B cell (primary cell): ENCODE measurements at regions not wholly inside any gene's neighbourhood (a gene's known extent, or its start where the extent isn't known, plus 50 kb on each side); places are given as distances from the start of the nearest gene placed in this dataset.

Experiments used
- ATAC-seq: fragments of 200-7000 bp; cut with Tn5 transposase; one replicate; pipeline ENCODE4 v1.10.0; 2021; ENCODE audit warnings: low read depth, mild to moderate bottlenecking, moderate number of reproducible peaks, moderate library complexity
- CTCF ChIA-PET: fragments of 350-600 bp; sonication (Branson Sonifier 250); formaldehyde crosslinking; loops from one replicate; lab custom pipeline; 2021; ENCODE audit warnings: antibody characterized with exemption, inconsistent platforms; lab: Charles Lee
- POLR2A ChIA-PET: fragments of 350-600 bp; sonication (Branson Sonifier 250); formaldehyde crosslinking; loops from one replicate; lab custom pipeline; 2021; ENCODE audit warnings: antibody characterized with exemption; lab: Charles Lee
- DNase-seq: peaks from one replicate; pipeline ENCODE4 v3.0.0; 2013
- H2AFZ ChIP-seq: 2 replicates; pipeline ENCODE4 v1.6.1; 2012; ENCODE audit warnings: mild to moderate bottlenecking, low read depth, low read length; ENCODE audit not compliant: insufficient read depth, poor library complexity, severe bottlenecking
- H3K27ac ChIP-seq, 2 donors: 1 replicate in 1 of 2; 2 replicates in 1 of 2; pipeline ENCODE4 v1.5.1; 2012 to 2013; ENCODE audit warnings: low read length in 2 of 2, mild to moderate bottlenecking in 2 of 2, moderate library complexity in 1 of 2
- H3K27me3 ChIP-seq, 4 experiments: fragments of 200-600 bp in 1 of 4; sonication (generic) in 1 of 4; replicated peaks in 1 of 4; 1 replicate in 2 of 4; 2 replicates in 2 of 4; pipeline versions ENCODE4 v1.6.1 to v1.7.0; 2013 to 2016; ENCODE audit warnings: low read length in 3 of 4, mild to moderate bottlenecking in 2 of 4, mixed read lengths in 1 of 4, moderate library complexity in 1 of 4; ENCODE audit not compliant: insufficient read depth in 4 of 4, control insufficient read depth in 3 of 4; ENCODE audit errors: control extremely low read depth in 1 of 4
- H3K36me3 ChIP-seq, 2 experiments: replicated peaks in 1 of 2; 1 replicate in 1 of 2; 2 replicates in 1 of 2; pipeline versions ENCODE4 v1.6.1 to v1.7.1; 2013; ENCODE audit warnings: low read length in 1 of 2; ENCODE audit not compliant: insufficient read depth in 2 of 2, control insufficient read depth in 1 of 2; ENCODE audit errors: control extremely low read depth in 1 of 2, extremely low read depth in 1 of 2
- H3K4me1 ChIP-seq, 2 donors: fragments of 200-600 bp in 1 of 2; sonication (generic) in 1 of 2; 1 replicate in 1 of 2; 2 replicates in 1 of 2; pipeline versions ENCODE4 v1.5.1 to v1.6.1; 2013 to 2017; ENCODE audit warnings: low read length in 2 of 2; ENCODE audit not compliant: control insufficient read depth in 2 of 2, insufficient read depth in 2 of 2
- H3K4me2 ChIP-seq: replicated peaks from 2 replicates; pipeline ENCODE3; 2012; ENCODE audit warnings: mild to moderate bottlenecking, low read depth, low read length; ENCODE audit not compliant: poor library complexity, severe bottlenecking
- H3K4me3 ChIP-seq, 5 experiments: fragments of 200-600 bp in 1 of 5; sonication (generic) in 1 of 5; 1 replicate in 3 of 5; 2 replicates in 2 of 5; pipeline versions ENCODE4 v1.5.1 to v1.7.0; 2011 to 2016; ENCODE audit warnings: low read length in 4 of 5, mild to moderate bottlenecking in 4 of 5, low read depth in 2 of 5, control low read depth in 1 of 5, moderate library complexity in 1 of 5; ENCODE audit not compliant: insufficient read depth in 1 of 5; ENCODE audit errors: control extremely low read depth in 1 of 5, extremely low read depth in 1 of 5
- H3K79me2 ChIP-seq: fragments of 200-600 bp; sonication (generic); one replicate; pipeline ENCODE4 v1.6.0; 2016; ENCODE audit warnings: low read length; ENCODE audit not compliant: control insufficient read depth, insufficient read depth
- H3K9ac ChIP-seq: fragments of 200-600 bp; sonication (generic); 2 replicates; pipeline ENCODE4 v1.6.1; 2017; ENCODE audit warnings: mild to moderate bottlenecking, low read length, moderate library complexity
- H3K9me3 ChIP-seq, 3 donors: one replicate each; pipeline versions ENCODE4 v1.6.1 to v1.7.1; 2013; ENCODE audit warnings: low read length in 2 of 3; ENCODE audit not compliant: control insufficient read depth in 2 of 3, insufficient read depth in 1 of 3; ENCODE audit errors: control extremely low read depth in 1 of 3
- H4K20me1 ChIP-seq: 2 replicates; pipeline ENCODE4 v1.6.0; 2012; ENCODE audit warnings: mild to moderate bottlenecking, low read length; ENCODE audit not compliant: insufficient read depth, control insufficient read depth, poor library complexity, severe bottlenecking
- H3K27ac Mint-ChIP-seq: one replicate; pipeline ENCODE4 v1.8.0; 2021; ENCODE audit warnings: mixed read lengths
- H3K27me3 Mint-ChIP-seq: one replicate; pipeline ENCODE4 v1.8.0; 2021; ENCODE audit warnings: mixed read lengths
- H3K4me1 Mint-ChIP-seq: one replicate; pipeline ENCODE4 v1.8.0; 2021; ENCODE audit warnings: mixed read lengths
- H3K4me3 Mint-ChIP-seq: one replicate; pipeline ENCODE4 v1.8.0; 2021; ENCODE audit warnings: mixed read lengths
- H3K9me3 Mint-ChIP-seq: one replicate; pipeline ENCODE4 v1.8.0; 2022; ENCODE audit warnings: mixed read lengths; ENCODE audit not compliant: insufficient read depth
- CTCF ChIP-seq: fragments of 200-600 bp; IDR thresholded peaks from one replicate; pipeline ENCODE4 v1.8.0; 2022; ENCODE audit warnings: antibody characterized with exemption, mild to moderate bottlenecking
- EZH2 ChIP-seq: IDR thresholded peaks from 2 replicates; pipeline ENCODE4 v1.6.1; 2012; ENCODE audit warnings: borderline replicate concordance, low read depth, mild to moderate bottlenecking, moderate library complexity, low read length; ENCODE audit not compliant: insufficient read depth, poor library complexity, severe bottlenecking
- WGBS: methylation state at CpG from one replicate; pipeline ENCODE4 v1.1.5; 2013; ENCODE audit warnings: missing lambda C conversion rate; ENCODE audit not compliant: insufficient coverage; 5-methylcytosine and 5-hydroxymethylcytosine counted together
- intact Hi-C: fragments of 100-400 bp; cut with micrococcal nuclease; formaldehyde crosslinking; loops from one replicate; pipeline ENCODE4 v1.10.0; 2022

- ATAC-seq: no peak
- Mint-ChIP-seq H3K4me1 (no peaks in the 10 kb centered on the region), H3K9me3 (no peaks in the 10 kb centered on the region), H3K27ac (no peak overlapping the region), H3K4me3 (no peak overlapping the region), H3K27me3 (peaks cover 4% of the 10 kb centered on the region)
- CTCF ChIA-PET: interaction anchor here (0.5 kb wide), 1 partner anchor 1610 kb away, joined by 3 read pairs; no protein-coding TSS in a partner anchor
- intact Hi-C loops: no loop called here
- POLR2A ChIA-PET: no interaction called here
- TF ChIP-seq CTCF: no peak
- H3K4me1 ChIP-seq: no peaks in the 10 kb centered on the region
- H3K27me3 ChIP-seq: no peaks in the 10 kb centered on the region
- no peaks in the 10 kb centered on the region for H3K79me2 ChIP-seq
- WGBS: 20% methylated on average over 2 of the region's 4 CpGs
- no peaks in the 10 kb centered on the region for H3K36me3 ChIP-seq
- H2AFZ ChIP-seq: no peak overlapping the region
- H3K9ac ChIP-seq: no peak overlapping the region
- H3K4me3 ChIP-seq: no peak overlapping the region
- no peak overlapping the region for H3K4me2 ChIP-seq
- no peak for DNase-seq
- H4K20me1 ChIP-seq: no peaks in the 10 kb centered on the region
- no peak overlapping the region for H3K27ac ChIP-seq
- H3K9me3 ChIP-seq: no peaks in the 10 kb centered on the region
These were observed 234.0 kb upstream of the HMGA2 start for GRCh38 chr12:65590318-65590717.

GRCh38 chr12:65592416-65592815 lies 231.9 kb upstream of the HMGA2 start:
- Mint-ChIP-seq H3K4me1 (no peaks in the 10 kb centered on the region), H3K9me3 (no peaks in the 10 kb centered on the region), H3K27me3 (peaks cover 4% of the 10 kb centered on the region), H3K27ac (no peak overlapping the region), H3K4me3 (no peak overlapping the region)
- DNase-seq: no peak
- Histone ChIP-seq H3K27me3 (no peaks in the 10 kb centered on the region), H4K20me1 (no peaks in the 10 kb centered on the region), H3K4me3 (no peak overlapping the region), H3K4me1 (no peaks in the 10 kb centered on the region), H2AFZ (no peak overlapping the region), H3K9ac (no peak overlapping the region), H3K9me3 (no peaks in the 10 kb centered on the region), H3K27ac (no peak overlapping the region), H3K4me2 (no peak overlapping the region), H3K79me2 (no peaks in the 10 kb centered on the region), H3K36me3 (no peaks in the 10 kb centered on the region)
- intact Hi-C loops: no loop called here
- no peak for ATAC-seq
- 80% methylated on average over 1 of the region's 3 CpGs for WGBS
- CTCF ChIA-PET: no interaction called here
- TF ChIP-seq CTCF (no peak), EZH2 (no peak)
- POLR2A ChIA-PET: no interaction called here
